Activated naive CD4-positive, alpha-beta T cell treated with anti-CD3 and anti-CD28 coated beads, Interleukin-2, amount 10 ng/mL, durations not matched to agents 7 days and 5 days (primary cell): ENCODE measurements at regions not wholly inside any gene's neighbourhood (a gene's known extent, or its start where the extent isn't known, plus 50 kb on each side); places are given as distances from the start of the nearest gene placed in this dataset.
"Not testable (repeated sequence)": the region's sequence is repeated elsewhere in the genome, so short reads cannot be mapped to it uniquely, and the experiment has no call there.

Source experiments
- CTCF ChIA-PET: fragments of 350-600 bp; sonication (Branson Sonifier 250); formaldehyde crosslinking; loops from one replicate; lab custom pipeline; 2021; ENCODE audit warnings: antibody characterized with exemption; lab: Charles Lee
- DNase-seq: peaks from one replicate; pipeline ENCODE4 v3.0.0-alpha.2; 2020
- H3K27ac Mint-ChIP-seq: one replicate; pipeline ENCODE4 v1.8.0; 2021; ENCODE audit warnings: mild to moderate bottlenecking, moderate library complexity, mixed read lengths
- H3K27me3 Mint-ChIP-seq: one replicate; pipeline ENCODE4 v1.8.0; 2021; ENCODE audit warnings: mild to moderate bottlenecking, mixed read lengths
- H3K36me3 Mint-ChIP-seq: one replicate; pipeline ENCODE4 v1.8.0; 2021; ENCODE audit warnings: mixed read lengths
- H3K4me1 Mint-ChIP-seq: one replicate; pipeline ENCODE4 v1.8.0; 2021; ENCODE audit warnings: mixed read lengths
- H3K4me3 Mint-ChIP-seq: one replicate; pipeline ENCODE4 v1.8.0; 2021; ENCODE audit warnings: mild to moderate bottlenecking, moderate library complexity, mixed read lengths
- H3K9me3 Mint-ChIP-seq: one replicate; pipeline ENCODE4 v1.8.0; 2021; ENCODE audit warnings: mixed read lengths

DNA sequence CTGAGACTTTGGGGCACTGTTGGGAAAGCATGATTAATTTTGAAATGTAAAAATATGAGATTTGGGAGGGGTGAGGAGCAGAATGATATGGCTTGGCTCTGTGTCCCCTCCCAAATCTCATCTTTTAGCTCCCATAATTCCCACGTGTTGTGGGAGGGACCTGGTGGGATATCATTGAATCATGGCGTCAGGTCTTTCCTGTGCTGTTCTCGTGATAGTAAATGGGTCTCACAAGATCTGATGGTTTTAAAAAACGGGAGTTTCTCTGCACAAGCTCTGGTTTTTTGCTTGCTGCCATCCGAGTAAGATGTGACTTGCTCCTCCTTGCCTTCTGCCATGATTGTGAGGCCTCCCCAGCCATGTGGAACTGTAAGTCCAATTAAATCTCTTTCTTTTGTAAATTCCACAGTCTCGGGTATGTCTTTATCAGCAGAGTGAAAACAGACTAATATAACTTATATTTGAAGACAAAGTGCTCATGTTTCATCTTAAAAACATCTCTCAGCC, 546.0 kb upstream of the NECTIN3 start:
- H3K9me3 Mint-ChIP-seq, H3K4me3 Mint-ChIP-seq, H3K4me1 Mint-ChIP-seq, H3K27me3 Mint-ChIP-seq, H3K27ac Mint-ChIP-seq, CTCF ChIA-PET, DNase-seq, H3K36me3 Mint-ChIP-seq: not testable (repeated sequence)

DNA sequence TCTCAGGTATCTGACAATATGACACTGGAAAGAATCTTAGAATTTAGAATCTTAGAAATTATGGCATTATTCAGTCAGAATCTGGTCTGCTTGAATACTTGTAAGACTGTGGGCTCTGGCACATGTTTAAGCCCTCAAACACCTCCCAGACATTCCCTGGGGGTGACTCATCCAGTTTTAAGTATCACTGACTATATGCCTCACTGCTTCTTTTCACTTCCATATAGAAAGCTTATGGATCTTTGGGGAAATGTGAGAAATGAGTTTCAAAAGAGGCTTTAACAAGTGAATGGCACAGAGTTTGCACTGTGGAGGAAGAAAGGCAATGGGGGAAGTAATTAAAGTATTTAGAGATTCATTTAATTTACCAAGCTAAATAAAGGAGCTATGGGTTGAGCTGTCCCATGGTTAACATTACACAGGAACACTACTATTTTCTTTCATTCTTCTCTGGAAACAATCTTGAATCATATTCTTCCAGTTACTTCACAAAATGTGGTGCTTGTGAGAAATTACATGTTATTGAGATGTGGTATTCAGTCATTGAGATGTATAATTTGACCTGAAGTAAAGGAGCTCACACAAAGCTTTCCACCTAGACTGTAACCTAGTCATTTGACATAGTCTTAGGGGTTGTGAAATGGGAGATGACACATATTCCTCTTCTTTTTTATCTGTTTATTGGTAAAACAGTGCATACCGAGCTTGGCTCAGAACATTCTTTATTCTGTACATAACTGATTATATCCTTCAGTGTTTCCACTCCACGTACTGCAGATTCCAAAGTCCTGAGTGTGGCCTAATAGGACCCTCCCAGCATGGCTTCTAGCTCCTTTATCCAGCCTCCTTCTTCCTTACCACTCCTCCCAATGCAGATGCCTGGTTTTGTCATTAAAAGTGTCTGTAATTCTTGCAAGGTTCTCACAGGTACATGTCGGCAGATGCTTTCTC, 544.6 kb upstream of the NECTIN3 start:
- DNase-seq = no peak

DNA sequence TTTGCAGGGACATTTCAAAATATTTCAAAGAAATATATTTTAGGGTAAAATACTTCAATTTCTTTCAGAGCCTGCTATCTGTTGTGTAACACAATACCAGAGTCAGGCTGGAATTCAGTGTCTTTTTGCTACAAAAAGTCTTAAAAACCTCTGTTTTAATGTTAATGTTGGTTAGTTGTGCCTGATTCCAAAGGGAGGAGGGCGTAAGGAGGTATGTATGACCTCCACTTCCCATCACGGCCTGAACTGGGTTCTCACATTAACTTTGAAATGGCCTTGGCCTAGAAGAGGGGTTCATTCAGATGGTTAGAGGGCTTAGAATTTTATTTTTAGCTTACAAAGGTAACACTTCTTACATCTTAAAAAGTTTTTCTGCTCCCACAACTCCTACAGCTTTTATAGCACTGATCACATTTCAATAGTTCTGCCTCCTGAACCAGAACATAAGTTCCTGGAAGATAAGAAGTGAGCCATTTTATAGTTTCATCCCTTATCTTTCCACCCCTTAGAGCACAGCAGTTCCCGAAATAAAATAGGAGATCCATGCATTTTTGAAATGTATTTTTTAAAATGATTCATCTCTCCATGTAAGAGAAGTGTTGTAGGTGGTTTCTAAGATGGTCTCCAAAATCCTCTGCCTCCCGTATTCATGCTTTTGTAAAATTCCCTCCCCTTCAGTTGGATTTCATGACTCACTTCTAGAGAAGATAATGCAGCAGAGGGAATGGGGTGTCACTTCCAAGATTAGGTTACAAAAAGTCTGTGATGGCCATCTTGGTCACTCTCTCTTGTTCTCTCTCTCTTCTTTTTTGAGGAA, 543.1 kb upstream of the NECTIN3 start:
- no peaks in the 10 kb centered on the region for H3K36me3 Mint-ChIP-seq
- DNase-seq = no peak
- H3K27ac Mint-ChIP-seq = no peak overlapping the region
- H3K27me3 Mint-ChIP-seq = no peaks in the 10 kb centered on the region
- H3K4me3 Mint-ChIP-seq = no peak overlapping the region
- CTCF ChIA-PET = no interaction called here
- H3K4me1 Mint-ChIP-seq = no peaks in the 10 kb centered on the region
- no peaks in the 10 kb centered on the region for H3K9me3 Mint-ChIP-seq

More for the DNA sequence above, 544.6 kb upstream of the NECTIN3 start:
- H3K27me3 Mint-ChIP-seq = no peaks in the 10 kb centered on the region
- CTCF ChIA-PET = no interaction called here
- H3K4me3 Mint-ChIP-seq = no peak overlapping the region
- no peaks in the 10 kb centered on the region for H3K36me3 Mint-ChIP-seq
- H3K27ac Mint-ChIP-seq = no peak overlapping the region
- H3K4me1 Mint-ChIP-seq = no peaks in the 10 kb centered on the region
- H3K9me3 Mint-ChIP-seq = no peaks in the 10 kb centered on the region

DNA sequence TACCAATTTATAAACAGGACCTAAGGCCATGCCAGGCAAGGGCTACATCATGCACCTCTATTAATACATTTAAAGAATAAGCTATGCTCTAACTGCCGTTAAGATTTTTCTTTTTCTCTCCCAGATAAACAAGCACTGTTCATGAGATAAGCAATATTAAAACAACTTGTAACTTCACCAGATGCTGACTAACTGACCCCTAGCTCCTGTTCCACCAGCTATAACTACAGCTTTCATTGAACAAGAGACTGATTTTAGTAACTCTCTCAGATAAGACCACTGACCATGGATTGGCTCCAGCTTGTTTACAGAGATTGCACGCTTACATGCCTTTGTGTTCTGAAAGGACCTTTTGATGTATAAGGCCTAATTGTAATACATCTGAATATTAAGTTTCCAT, 540.7 kb upstream of the NECTIN3 start:
- H3K36me3 Mint-ChIP-seq = no peaks in the 10 kb centered on the region
- H3K4me1 Mint-ChIP-seq = no peaks in the 10 kb centered on the region
- CTCF ChIA-PET = no interaction called here
- no peak for DNase-seq
- H3K9me3 Mint-ChIP-seq = no peaks in the 10 kb centered on the region
- no peak overlapping the region for H3K27ac Mint-ChIP-seq
- H3K27me3 Mint-ChIP-seq = no peaks in the 10 kb centered on the region
- no peak overlapping the region for H3K4me3 Mint-ChIP-seq

DNA sequence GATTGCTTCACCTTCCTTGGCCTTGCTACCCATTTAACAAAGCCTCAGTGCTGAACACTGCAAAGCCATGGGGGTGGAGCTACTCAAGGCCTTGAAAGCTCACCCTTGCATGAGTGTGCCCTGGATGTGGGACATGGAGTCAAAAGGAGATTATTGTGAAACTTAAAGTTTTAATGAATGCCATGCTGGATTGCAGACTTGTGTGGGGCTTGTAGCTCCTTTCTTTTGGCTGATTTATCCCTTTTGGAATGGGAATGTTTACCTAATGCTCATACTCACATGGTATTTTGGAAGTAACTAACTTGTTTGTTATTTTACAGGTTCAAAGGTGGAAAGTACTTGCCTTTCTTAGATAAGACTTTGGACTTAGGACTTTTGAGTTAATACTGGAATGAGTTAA, 538.5 kb upstream of the NECTIN3 start:
- DNase-seq = no peak
- Mint-ChIP-seq H3K4me1 (no peaks in the 10 kb centered on the region), H3K27ac (no peak overlapping the region), H3K36me3 (no peaks in the 10 kb centered on the region), H3K9me3 (no peaks in the 10 kb centered on the region), H3K27me3 (no peaks in the 10 kb centered on the region), H3K4me3 (no peak overlapping the region)
- CTCF ChIA-PET = no interaction called here

DNA sequence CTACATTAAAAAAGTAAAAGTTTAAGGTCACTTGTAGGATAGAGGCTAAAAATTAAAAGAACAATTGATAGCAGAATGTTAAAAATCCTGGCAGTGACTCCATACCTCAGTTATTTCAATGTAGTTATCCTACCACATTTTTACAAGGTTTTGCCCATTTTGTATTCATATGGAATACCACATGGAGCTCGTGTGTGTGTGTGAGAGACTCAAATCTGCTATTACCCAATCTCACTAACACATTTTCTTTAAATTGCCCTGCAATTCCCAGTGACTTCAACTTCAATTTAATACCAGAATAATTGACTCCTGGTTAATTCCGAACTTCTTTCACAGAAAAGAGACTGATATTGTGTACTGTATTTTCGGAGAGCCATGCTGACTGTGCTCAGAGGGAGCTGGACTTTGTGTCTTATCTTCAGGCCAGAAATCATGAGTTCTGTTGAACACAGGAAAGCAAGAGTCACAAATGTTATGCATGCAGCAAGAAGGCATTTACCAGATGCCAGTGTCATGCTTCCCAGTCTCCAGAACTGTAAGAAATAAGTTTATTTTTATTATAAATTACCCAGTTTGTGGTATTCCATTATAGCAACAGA, 529.0 kb upstream of the NECTIN3 start:
- Mint-ChIP-seq H3K4me1 (no peaks in the 10 kb centered on the region), H3K27ac (no peak overlapping the region), H3K27me3 (no peaks in the 10 kb centered on the region), H3K36me3 (no peaks in the 10 kb centered on the region), H3K9me3 (no peaks in the 10 kb centered on the region), H3K4me3 (no peak overlapping the region)
- CTCF ChIA-PET = no interaction called here
- no peak for DNase-seq

DNA sequence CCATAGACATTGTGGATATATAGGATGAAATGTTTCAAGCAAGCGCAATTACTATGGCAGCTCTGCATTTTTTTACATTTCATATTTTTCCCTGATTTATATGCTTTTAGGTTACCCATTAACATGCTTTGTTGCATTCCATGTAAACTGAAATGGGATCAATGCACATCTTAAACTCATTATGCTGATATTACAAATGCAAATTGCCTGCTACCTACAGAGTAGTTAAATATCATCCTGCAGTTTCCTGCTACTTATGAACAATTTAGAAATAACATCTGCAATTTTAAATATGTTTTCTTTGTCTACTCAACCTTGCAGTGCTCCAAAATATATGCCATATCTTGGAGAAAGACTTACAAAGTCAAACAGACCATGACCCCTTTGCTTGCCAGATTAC, 526.9 kb upstream of the NECTIN3 start:
- H3K27ac Mint-ChIP-seq = no peak overlapping the region
- no peaks in the 10 kb centered on the region for H3K4me1 Mint-ChIP-seq
- DNase-seq = no peak
- H3K27me3 Mint-ChIP-seq = no peaks in the 10 kb centered on the region
- CTCF ChIA-PET = no interaction called here
- no peak overlapping the region for H3K4me3 Mint-ChIP-seq
- no peaks in the 10 kb centered on the region for H3K36me3 Mint-ChIP-seq
- no peaks in the 10 kb centered on the region for H3K9me3 Mint-ChIP-seq

DNA sequence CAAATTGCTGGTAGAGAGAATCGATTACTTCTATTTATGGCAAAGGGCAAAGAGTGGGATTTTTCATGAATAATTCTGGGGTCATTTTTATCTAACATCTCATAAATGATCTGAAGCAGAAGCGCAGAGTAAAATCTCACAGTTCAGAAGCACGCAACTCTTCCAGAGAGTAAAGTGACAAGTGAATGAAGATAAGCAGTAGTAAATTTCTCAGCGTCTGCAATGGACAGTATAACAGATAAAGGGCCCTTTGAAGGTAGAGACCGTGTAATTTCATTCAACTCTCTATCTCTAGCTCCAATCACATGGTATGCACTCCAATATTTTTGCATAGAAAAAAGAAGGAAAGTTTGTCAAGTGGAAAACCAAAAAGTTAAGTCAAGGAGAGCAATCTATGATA, 521.1 kb upstream of the NECTIN3 start:
- H3K27me3 Mint-ChIP-seq = no peaks in the 10 kb centered on the region

DNA sequence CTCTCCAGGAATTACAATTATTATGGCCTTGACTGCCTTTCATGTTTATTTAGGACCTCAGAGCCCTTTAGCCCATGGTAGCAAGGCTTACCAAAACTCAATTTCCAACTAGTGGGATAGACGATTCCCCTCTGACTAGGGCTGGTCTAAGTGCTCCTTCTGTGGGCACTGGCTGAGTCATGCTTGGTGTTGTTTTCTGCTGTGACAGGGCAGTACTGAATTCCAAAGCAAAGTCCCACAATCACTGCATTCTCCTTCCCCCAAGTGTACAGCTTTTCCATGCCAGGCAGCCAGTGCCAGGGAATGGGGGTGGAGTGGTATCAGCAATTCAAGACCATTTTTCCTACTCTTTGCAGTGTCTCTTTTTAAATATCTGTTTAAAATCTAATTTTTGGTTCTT, 509.0 kb upstream of the NECTIN3 start:
- H3K27me3 Mint-ChIP-seq = no peaks in the 10 kb centered on the region
- H3K9me3 Mint-ChIP-seq = no peaks in the 10 kb centered on the region
- H3K4me3 Mint-ChIP-seq = no peak overlapping the region
- no peak overlapping the region for H3K27ac Mint-ChIP-seq
- CTCF ChIA-PET = no interaction called here
- no peak for DNase-seq
- no peaks in the 10 kb centered on the region for H3K4me1 Mint-ChIP-seq
- no peaks in the 10 kb centered on the region for H3K36me3 Mint-ChIP-seq

More for the DNA sequence above, 521.1 kb upstream of the NECTIN3 start:
- Mint-ChIP-seq H3K27ac (no peak overlapping the region), H3K36me3 (no peaks in the 10 kb centered on the region), H3K9me3 (no peaks in the 10 kb centered on the region), H3K4me1 (no peaks in the 10 kb centered on the region), H3K4me3 (no peak overlapping the region)
- CTCF ChIA-PET = interaction anchor here (1.3 kb wide), 1 partner anchor 24 kb away, joined by 3 read pairs; no protein-coding TSS in a partner anchor
- DNase-seq = no peak

DNA sequence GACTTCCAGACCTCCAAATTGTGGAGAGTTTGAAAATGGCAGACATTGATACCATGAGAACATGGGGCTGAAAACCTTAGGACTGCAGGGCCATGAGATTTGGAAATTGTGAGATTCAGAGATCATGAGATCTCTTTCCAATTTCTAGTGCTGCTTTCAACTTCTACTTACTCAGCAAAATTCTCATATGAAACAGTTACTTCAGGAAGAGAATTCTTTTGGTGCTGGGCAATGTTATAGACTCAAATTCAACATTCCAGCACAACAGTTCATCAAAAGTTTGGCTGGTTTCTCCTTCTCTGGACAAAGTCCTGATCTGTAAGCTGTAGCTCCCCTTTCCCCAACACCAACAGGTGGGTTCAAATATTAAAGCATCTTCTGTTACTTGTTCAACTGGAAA, 506.9 kb upstream of the NECTIN3 start:
- Mint-ChIP-seq H3K27ac (no peak overlapping the region), H3K9me3 (no peaks in the 10 kb centered on the region), H3K4me3 (no peak overlapping the region), H3K27me3 (no peaks in the 10 kb centered on the region), H3K4me1 (no peaks in the 10 kb centered on the region), H3K36me3 (no peaks in the 10 kb centered on the region)
- DNase-seq = no peak
- CTCF ChIA-PET = no interaction called here

DNA sequence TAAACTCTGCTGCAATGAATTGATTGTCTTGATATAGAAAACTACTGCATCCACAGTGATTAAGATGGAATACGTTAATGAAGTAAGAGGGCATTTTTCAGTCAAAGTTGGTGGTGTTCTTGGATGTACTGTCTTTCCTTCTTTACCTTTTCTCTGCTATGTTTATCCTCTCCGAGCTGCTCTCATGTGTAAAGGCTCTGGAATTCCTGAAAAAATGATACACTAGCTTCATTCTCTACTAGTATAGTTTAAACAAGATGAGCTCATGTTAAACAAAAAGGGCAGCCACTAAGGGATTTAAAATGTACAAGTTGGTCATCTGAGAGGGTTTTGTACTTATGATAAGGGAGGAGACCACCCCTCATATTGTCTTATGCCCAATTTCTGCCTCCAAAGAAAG, 504.6 kb upstream of the NECTIN3 start:
- CTCF ChIA-PET = no interaction called here
- no peak overlapping the region for H3K4me3 Mint-ChIP-seq
- no peaks in the 10 kb centered on the region for H3K4me1 Mint-ChIP-seq
- DNase-seq = no peak
- no peak overlapping the region for H3K27ac Mint-ChIP-seq
- H3K36me3 Mint-ChIP-seq = no peaks in the 10 kb centered on the region
- no peaks in the 10 kb centered on the region for H3K27me3 Mint-ChIP-seq
- no peaks in the 10 kb centered on the region for H3K9me3 Mint-ChIP-seq

DNA sequence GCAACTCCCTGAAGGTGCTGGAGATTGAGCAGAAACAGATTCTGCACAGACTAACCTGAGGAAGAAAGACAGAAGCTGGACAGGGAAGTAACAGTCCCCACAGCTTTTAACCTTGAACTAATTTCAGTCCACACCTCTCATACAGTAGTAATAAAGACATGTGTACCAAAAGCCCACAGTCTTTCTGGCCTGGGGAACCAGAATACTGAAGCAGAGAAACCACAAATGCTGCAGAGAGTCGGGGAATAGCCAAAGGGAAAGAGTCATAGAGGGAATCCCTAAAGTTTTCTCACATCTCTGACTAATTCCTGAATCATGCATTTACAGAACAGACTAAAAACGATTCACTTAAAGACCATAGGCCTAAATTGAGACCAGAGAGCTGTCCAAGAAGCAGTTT, 503.4 kb upstream of the NECTIN3 start:
- H3K36me3 Mint-ChIP-seq = no peaks in the 10 kb centered on the region
- H3K27ac Mint-ChIP-seq = no peak overlapping the region
- no peak overlapping the region for H3K4me3 Mint-ChIP-seq
- no peaks in the 10 kb centered on the region for H3K4me1 Mint-ChIP-seq
- DNase-seq = no peak
- H3K9me3 Mint-ChIP-seq = no peaks in the 10 kb centered on the region
- H3K27me3 Mint-ChIP-seq = no peaks in the 10 kb centered on the region
- CTCF ChIA-PET = interaction anchor here (0.7 kb wide), 1 partner anchor 493 kb away, joined by 5 read pairs; no protein-coding TSS in a partner anchor

DNA sequence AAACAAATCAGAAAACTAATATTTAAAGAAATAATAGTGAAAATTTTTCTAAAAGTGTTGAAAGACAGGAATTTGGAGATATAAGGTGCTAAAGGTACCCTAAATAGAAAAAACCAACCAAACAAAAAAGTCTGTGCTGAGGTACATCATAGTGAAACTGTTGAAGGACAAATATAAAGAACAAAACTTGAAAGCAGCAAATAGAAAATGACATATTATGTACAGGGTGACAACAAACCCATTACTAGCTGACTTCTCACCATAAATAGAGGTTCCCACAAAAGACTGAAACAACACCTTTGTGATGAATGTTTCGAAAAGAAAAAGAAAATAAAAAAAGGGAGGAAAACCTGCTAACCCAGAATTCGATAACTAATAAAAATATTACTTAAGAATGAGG, 502.5 kb upstream of the NECTIN3 start:
- CTCF ChIA-PET = no interaction called here
- Mint-ChIP-seq H3K27ac (no peak overlapping the region), H3K9me3 (no peaks in the 10 kb centered on the region), H3K4me3 (no peak overlapping the region), H3K4me1 (no peaks in the 10 kb centered on the region), H3K36me3 (no peaks in the 10 kb centered on the region), H3K27me3 (no peaks in the 10 kb centered on the region)
- no peak for DNase-seq

DNA sequence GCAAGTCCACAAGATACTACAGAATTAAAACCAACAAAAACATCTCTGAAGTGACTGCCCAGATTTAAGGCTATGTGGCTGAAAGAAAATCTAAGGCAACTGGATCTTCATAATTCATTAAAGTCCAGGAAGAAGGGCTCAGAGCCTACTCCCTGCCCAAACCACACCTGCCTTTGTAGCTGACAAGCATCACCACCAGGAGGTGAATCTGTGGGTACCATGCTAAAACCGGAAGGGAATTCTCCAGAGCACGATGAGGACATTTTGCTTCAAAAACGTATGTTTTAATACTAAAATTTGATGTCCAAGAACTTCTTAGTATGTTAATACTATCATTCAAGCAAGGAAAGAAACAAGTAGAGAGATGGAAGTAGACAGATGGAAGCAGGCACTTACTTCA, 495.9 kb upstream of the NECTIN3 start:
- no peaks in the 10 kb centered on the region for H3K36me3 Mint-ChIP-seq
- H3K27ac Mint-ChIP-seq = no peak overlapping the region
- no peak for DNase-seq
- H3K27me3 Mint-ChIP-seq = no peaks in the 10 kb centered on the region
- H3K4me1 Mint-ChIP-seq = no peaks in the 10 kb centered on the region
- H3K9me3 Mint-ChIP-seq = no peaks in the 10 kb centered on the region
- H3K4me3 Mint-ChIP-seq = no peak overlapping the region
- CTCF ChIA-PET = interaction anchor here (0.6 to 1.3 kb wide), 2 partner anchors 18 to 26 kb away, joined by 3 read pairs; no protein-coding TSS in a partner anchor
